GM23338 (cell line): ENCODE measurements at regions not wholly inside any gene's neighbourhood (a gene's known extent, or its start where the extent isn't known, plus 50 kb on each side); places are given as distances from the start of the nearest gene placed in this dataset.

Source experiments
- CREB1 ChIP-seq: fragments of 250-450 bp; sonication (Bioruptor Pico); IDR thresholded peaks from 2 replicates; pipeline ENCODE4 v1.5.0; 2020; ENCODE audit warnings: low read depth, mild to moderate bottlenecking, moderate library complexity
- CTCF ChIP-seq, 2 experiments: fragments of 200-600 bp in 1 of 2; sonication (generic) in 1 of 2; conservative IDR thresholded peaks; 2 replicates each; pipeline versions ENCODE4 v1.5.1 to v1.6.1; 2016 to 2017; ENCODE audit warnings: antibody characterized with exemption in 2 of 2, low read depth in 2 of 2, mild to moderate bottlenecking in 2 of 2, moderate library complexity in 1 of 2
- EZH2 ChIP-seq: fragments of 200-600 bp; sonication (generic); IDR thresholded peaks from one replicate; pipeline ENCODE4 v1.8.0; 2017; ENCODE audit warnings: antibody characterized with exemption, mild to moderate bottlenecking, low read depth; ENCODE audit not compliant: unreplicated experiment
- EZH2phosphoT487 ChIP-seq: fragments of 200-600 bp; sonication (generic); IDR thresholded peaks from one replicate; pipeline ENCODE4 v1.8.1; 2018; ENCODE audit warnings: antibody characterized with exemption; ENCODE audit not compliant: unreplicated experiment
- JUNB ChIP-seq: IDR thresholded peaks from one replicate; pipeline ENCODE4 v1.6.1; 2016; ENCODE audit warnings: antibody characterized with exemption; ENCODE audit not compliant: unreplicated experiment
- POLR2AphosphoS5 ChIP-seq: IDR thresholded peaks from 2 replicates; pipeline ENCODE4 v1.6.1; 2016; ENCODE audit warnings: antibody characterized with exemption, low read depth
- STAT1 ChIP-seq: IDR thresholded peaks from one replicate; pipeline ENCODE4 v1.6.1; 2016; ENCODE audit warnings: antibody characterized with exemption; ENCODE audit not compliant: unreplicated experiment
- ZNF114 ChIP-seq: fragments of 250-450 bp; sonication (Bioruptor Pico); IDR thresholded peaks from 2 replicates; pipeline ENCODE4 v1.5.0; 2020; ENCODE audit warnings: mild to moderate bottlenecking, moderate library complexity
- ZNF462 ChIP-seq: fragments of 250-450 bp; sonication (Bioruptor Pico); IDR thresholded peaks from 2 replicates; pipeline ENCODE4 v1.5.0; 2020; ENCODE audit warnings: mild to moderate bottlenecking, moderate library complexity

- TF ChIP-seq JUNB (no peak), POLR2AphosphoS5 (no peak), CTCF (conservative IDR thresholded peaks at IDR 0.05; ENCODE audit: low read depth in 2 of 2) (no peak), EZH2phosphoT487 (no peak), EZH2 (no peak), STAT1 (no peak), CREB1 (CRISPR knock-in tag) (no peak), ZNF462 (CRISPR knock-in tag) (no peak), ZNF114 (CRISPR knock-in tag) (no peak)
Observed at GRCh38 chr1:115194506-115194905, 105.2 kb upstream of the TSPAN2 start.
